ENCODE measurements at regions not wholly inside any gene's neighbourhood (a gene's known extent, or its start where the extent isn't known, plus 50 kb on each side); places are given as distances from the start of the nearest gene placed in this dataset.

DNA sequence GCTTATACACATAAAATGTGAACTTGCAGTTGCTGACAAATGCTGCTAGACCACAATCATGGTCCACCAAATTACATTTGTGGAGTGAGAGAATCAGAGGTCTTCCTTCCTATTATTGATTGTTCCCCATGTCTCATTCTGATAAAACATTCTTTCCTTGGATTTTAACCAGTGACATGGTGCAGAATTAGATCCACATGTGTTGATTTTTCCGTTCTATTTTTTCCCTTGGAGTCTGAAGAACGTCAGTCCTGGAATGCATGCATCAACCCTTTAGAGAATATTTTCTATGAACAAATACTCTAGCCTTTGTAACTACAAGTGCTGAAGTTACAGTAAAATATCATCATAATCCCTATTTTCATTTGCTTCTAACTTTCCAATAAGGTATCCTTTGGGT, 170.7 kb upstream of the SPRY4 start:
- BruUV-seq (replicated peaks) = no TSS peak
- no peak for DNase-seq (ENCODE audit: unreplicated experiment)
- intact Hi-C loops (cut with micrococcal nuclease) = no loop called here
- TF ChIP-seq, protein P1, sequence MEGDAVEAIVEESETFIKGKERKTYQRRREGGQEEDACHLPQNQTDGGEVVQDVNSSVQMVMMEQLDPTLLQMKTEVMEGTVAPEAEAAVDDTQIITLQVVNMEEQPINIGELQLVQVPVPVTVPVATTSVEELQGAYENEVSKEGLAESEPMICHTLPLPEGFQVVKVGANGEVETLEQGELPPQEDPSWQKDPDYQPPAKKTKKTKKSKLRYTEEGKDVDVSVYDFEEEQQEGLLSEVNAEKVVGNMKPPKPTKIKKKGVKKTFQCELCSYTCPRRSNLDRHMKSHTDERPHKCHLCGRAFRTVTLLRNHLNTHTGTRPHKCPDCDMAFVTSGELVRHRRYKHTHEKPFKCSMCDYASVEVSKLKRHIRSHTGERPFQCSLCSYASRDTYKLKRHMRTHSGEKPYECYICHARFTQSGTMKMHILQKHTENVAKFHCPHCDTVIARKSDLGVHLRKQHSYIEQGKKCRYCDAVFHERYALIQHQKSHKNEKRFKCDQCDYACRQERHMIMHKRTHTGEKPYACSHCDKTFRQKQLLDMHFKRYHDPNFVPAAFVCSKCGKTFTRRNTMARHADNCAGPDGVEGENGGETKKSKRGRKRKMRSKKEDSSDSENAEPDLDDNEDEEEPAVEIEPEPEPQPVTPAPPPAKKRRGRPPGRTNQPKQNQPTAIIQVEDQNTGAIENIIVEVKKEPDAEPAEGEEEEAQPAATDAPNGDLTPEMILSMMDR (IDR thresholded peaks at IDR 0.05; ENCODE audit: unreplicated experiment) = no peak
- H3K4me3 Mint-ChIP-seq (ENCODE audit: unreplicated experiment) = no peak overlapping the region
- no peaks in the 10 kb centered on the region for H3K4me1 Mint-ChIP-seq (ENCODE audit: insufficient read depth, unreplicated experiment)
- H3K9me3 Mint-ChIP-seq (ENCODE audit: unreplicated experiment) = no peaks in the 10 kb centered on the region
- H3K27ac Mint-ChIP-seq (ENCODE audit: low read depth, unreplicated experiment) = no peak overlapping the region
- ChIA-PET POLR2A (no interaction called here), CTCF (no interaction called here)
- no peaks in the 10 kb centered on the region for H3K36me3 Mint-ChIP-seq (ENCODE audit: insufficient read depth, unreplicated experiment)
- no peaks in the 10 kb centered on the region for H3K27me3 Mint-ChIP-seq (ENCODE audit: insufficient read depth, unreplicated experiment)

DNA sequence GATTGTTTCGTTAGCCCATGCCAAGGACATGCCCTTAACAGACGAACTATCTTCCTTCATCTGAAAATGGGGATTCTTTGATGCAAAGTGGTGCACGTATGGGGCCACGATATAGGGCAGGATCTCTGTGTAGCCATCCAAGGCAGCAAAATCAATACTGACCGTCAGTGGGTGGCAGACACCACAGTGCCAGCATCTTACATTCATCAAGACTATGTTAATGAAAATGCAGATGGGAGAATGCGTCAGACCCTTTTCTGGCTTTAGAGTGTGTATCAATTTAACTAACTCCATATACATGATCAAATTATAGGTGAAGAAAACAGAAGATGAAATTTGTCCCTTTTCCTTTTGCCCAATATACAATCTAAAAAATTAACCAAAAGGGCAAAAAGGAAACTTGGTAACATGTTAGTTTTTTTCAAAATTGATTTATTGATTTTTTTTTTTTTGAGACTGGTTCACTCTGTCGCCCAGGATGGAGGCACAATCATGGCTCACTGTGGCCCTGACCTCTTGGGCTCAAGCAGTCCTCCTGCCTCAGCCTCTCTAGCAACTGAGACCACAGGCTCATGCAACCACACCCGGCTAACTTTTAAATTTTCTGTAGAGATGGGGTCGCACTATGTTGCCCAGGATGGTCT, 169.2 kb upstream of the SPRY4 start:
- no peaks in the 10 kb centered on the region for H3K4me1 Mint-ChIP-seq (ENCODE audit: insufficient read depth, unreplicated experiment)
- DNase-seq (ENCODE audit: unreplicated experiment) = no peak
- H3K36me3 Mint-ChIP-seq (ENCODE audit: insufficient read depth, unreplicated experiment) = no peaks in the 10 kb centered on the region
- H3K4me3 Mint-ChIP-seq (ENCODE audit: unreplicated experiment) = no peak overlapping the region
- TF ChIP-seq, protein P1 (IDR thresholded peaks at IDR 0.05; ENCODE audit: unreplicated experiment) = no peak
- ChIA-PET CTCF (interaction anchor here (0.6 kb wide), 1 partner anchor 23 kb away, joined by 3 read pairs; no protein-coding TSS in a partner anchor), POLR2A (no interaction called here)
- H3K27ac Mint-ChIP-seq (ENCODE audit: low read depth, unreplicated experiment) = no peak overlapping the region
- BruUV-seq (replicated peaks) = no TSS peak
- intact Hi-C loops (cut with micrococcal nuclease) = no loop called here
- H3K27me3 Mint-ChIP-seq (ENCODE audit: insufficient read depth, unreplicated experiment) = no peaks in the 10 kb centered on the region
- no peaks in the 10 kb centered on the region for H3K9me3 Mint-ChIP-seq (ENCODE audit: unreplicated experiment)

DNA sequence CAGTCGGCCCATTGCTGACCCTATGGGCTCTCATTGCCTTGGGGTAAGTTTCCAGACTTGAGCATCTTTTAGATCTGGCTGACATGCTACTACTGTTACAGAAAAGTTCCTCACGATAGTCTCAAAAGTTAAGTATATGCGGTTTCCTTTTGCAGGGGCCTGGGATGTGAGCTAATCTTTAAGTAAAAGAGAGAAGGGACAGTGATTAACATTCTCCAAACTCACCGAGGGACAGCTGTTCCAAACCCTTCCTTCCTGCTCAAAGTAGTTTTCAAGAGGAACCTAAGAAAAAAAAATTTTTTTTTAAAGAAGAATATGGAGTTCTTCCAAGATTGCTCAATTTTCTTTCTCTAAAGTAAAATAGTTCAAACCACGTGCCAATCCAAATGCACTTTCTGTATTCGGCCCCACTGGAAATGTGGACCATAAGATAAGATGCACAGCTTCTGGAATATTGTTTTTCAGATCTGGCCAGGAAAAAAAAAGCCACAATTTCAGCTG, 168.0 kb upstream of the SPRY4 start:
- ChIA-PET POLR2A (interaction anchor here (0.6 to 1.2 kb wide), 4 partner anchors 9 to 231 kb away, joined by 3 to 5 read pairs (median 4); no protein-coding TSS in a partner anchor), CTCF (interaction anchor here (0.6 to 0.7 kb wide), 4 partner anchors 27 to 608 kb away, joined by 3 read pairs; no protein-coding TSS in a partner anchor)
- DNase-seq (ENCODE audit: unreplicated experiment) = no peak
- TF ChIP-seq, protein P1 (IDR thresholded peaks at IDR 0.05; ENCODE audit: unreplicated experiment) = no peak
- no TSS peak for BruUV-seq (replicated peaks)
- intact Hi-C loops (cut with micrococcal nuclease) = no loop called here
- Mint-ChIP-seq H3K4me1 (ENCODE audit: insufficient read depth, unreplicated experiment) (no peaks in the 10 kb centered on the region), H3K4me3 (ENCODE audit: unreplicated experiment) (no peak overlapping the region), H3K36me3 (ENCODE audit: insufficient read depth, unreplicated experiment) (no peaks in the 10 kb centered on the region), H3K27me3 (ENCODE audit: insufficient read depth, unreplicated experiment) (no peaks in the 10 kb centered on the region), H3K27ac (ENCODE audit: low read depth, unreplicated experiment) (no peak overlapping the region), H3K9me3 (ENCODE audit: unreplicated experiment) (no peaks in the 10 kb centered on the region)

DNA sequence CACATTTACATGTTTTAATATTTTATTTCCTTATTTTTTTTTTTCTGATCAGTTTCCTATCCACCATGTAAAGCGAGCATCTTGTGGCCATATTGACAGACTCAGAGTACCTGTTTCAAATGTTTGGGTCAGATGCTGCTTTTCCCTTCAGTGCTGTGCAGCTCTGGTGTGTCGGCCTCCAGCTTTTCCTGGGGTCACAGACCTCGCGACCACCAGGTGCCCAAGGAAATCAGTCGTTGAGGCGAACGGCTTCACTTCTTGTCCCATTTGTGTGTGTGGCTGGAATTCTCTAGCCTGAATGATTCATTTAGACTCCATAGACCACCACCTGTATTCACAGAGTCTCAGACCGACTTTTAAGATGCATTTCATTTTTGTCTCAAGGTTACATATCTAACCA, 166.9 kb upstream of the SPRY4 start:
- DNase-seq (ENCODE audit: unreplicated experiment) = no peak
- Mint-ChIP-seq H3K27ac (ENCODE audit: low read depth, unreplicated experiment) (no peak overlapping the region), H3K9me3 (ENCODE audit: unreplicated experiment) (no peaks in the 10 kb centered on the region), H3K27me3 (ENCODE audit: insufficient read depth, unreplicated experiment) (no peaks in the 10 kb centered on the region), H3K4me1 (ENCODE audit: insufficient read depth, unreplicated experiment) (peaks cover 1% of the 10 kb centered on the region), H3K36me3 (ENCODE audit: insufficient read depth, unreplicated experiment) (no peaks in the 10 kb centered on the region), H3K4me3 (ENCODE audit: unreplicated experiment) (no peak overlapping the region)
- no TSS peak for BruUV-seq (replicated peaks)
- ChIA-PET POLR2A (interaction anchor here (0.6 kb wide), 1 partner anchor 189 kb away, joined by 3 read pairs; no protein-coding TSS in a partner anchor), CTCF (interaction anchor here (0.7 to 0.9 kb wide), 2 partner anchors 10 to 346 kb away, joined by 3 read pairs; no protein-coding TSS in a partner anchor)
- TF ChIP-seq, protein P1 (IDR thresholded peaks at IDR 0.05; ENCODE audit: unreplicated experiment) = no peak
- intact Hi-C loops (cut with micrococcal nuclease) = no loop called here
